GM21360 (cell line): ENCODE measurements at regions not wholly inside any gene's neighbourhood (a gene's known extent, or its start where the extent isn't known, plus 50 kb on each side); places are given as distances from the start of the nearest gene placed in this dataset.
"Not testable (repeated sequence)": the region's sequence is repeated elsewhere in the genome, so short reads cannot be mapped to it uniquely, and the experiment has no call there.

Experiments used
- ATAC-seq: cut with Tn5 transposase; IDR thresholded peaks from one replicate; pipeline ENCODE4 v1.9.1; 2021; ENCODE audit warnings: mild to moderate bottlenecking, moderate library complexity; ENCODE audit not compliant: unreplicated experiment

GRCh38 chr2:142718576-142719155, 158.8 kb upstream of the KYNU start:
- no peak for ATAC-seq

GRCh38 chr2:142716463-142717242, 160.8 kb upstream of the KYNU start:
- no peak for ATAC-seq

- peak; percentile 85 for ATAC-seq
These were observed 162.9 kb upstream of the KYNU start for GRCh38 chr2:142714600-142714999.

GRCh38 chr2:142710336-142710735, 167.1 kb upstream of the KYNU start:
- ATAC-seq = no peak

GRCh38 chr2:142707318-142707717, 170.1 kb upstream of the KYNU start:
- ATAC-seq = no peak

- not testable (repeated sequence) for ATAC-seq
These were observed 175.1 kb upstream of the KYNU start for GRCh38 chr2:142702397-142702796.

GRCh38 chr2:142695350-142696257, 181.9 kb upstream of the KYNU start:
- not testable (repeated sequence) for ATAC-seq

GRCh38 chr2:142694282-142694681, 183.2 kb upstream of the KYNU start:
- no peak for ATAC-seq

- no peak for ATAC-seq
These were observed 184.1 kb upstream of the KYNU start for GRCh38 chr2:142693171-142693950.

- no peak for ATAC-seq
These were observed 188.4 kb upstream of the KYNU start for GRCh38 chr2:142688856-142689605.

GRCh38 chr2:142687509-142687908, 190.0 kb upstream of the KYNU start:
- no peak for ATAC-seq

GRCh38 chr2:142687075-142687474, 190.4 kb upstream of the KYNU start:
- ATAC-seq = no peak

- ATAC-seq = no peak
These were observed 192.8 kb upstream of the KYNU start for GRCh38 chr2:142684667-142685066.

- no peak for ATAC-seq
These were observed 194.9 kb upstream of the KYNU start for GRCh38 chr2:142682528-142682927.

- ATAC-seq = no peak
These were observed 195.5 kb upstream of the KYNU start for GRCh38 chr2:142681952-142682351.

- no peak for ATAC-seq
These were observed 199.3 kb upstream of the KYNU start for GRCh38 chr2:142678164-142678563.

- no peak for ATAC-seq
These were observed 202.1 kb upstream of the KYNU start for GRCh38 chr2:142675398-142675797.

- ATAC-seq = no peak
These were observed 203.6 kb upstream of the KYNU start for GRCh38 chr2:142673836-142674235.

GRCh38 chr2:142672698-142673097, 204.8 kb upstream of the KYNU start:
- no peak for ATAC-seq

- ATAC-seq = no peak
These were observed 207.1 kb upstream of the KYNU start for GRCh38 chr2:142670362-142670761.
